H1 (cell line): ENCODE measurements at regions not wholly inside any gene's neighbourhood (a gene's known extent, or its start where the extent isn't known, plus 50 kb on each side); places are given as distances from the start of the nearest gene placed in this dataset.

Experiments
- CTCF ChIA-PET: fragments of 300-600 bp; sonication (Branson Sonifier 250); formaldehyde crosslinking; loops from one replicate; lab custom pipeline; 2021; ENCODE audit not compliant: partially characterized antibody; lab: Charles Lee
- POLR2A ChIA-PET: fragments of 300-600 bp; sonication (Branson Sonifier 250); formaldehyde crosslinking; loops from one replicate; lab custom pipeline; 2021; ENCODE audit warnings: inconsistent platforms; ENCODE audit not compliant: partially characterized antibody; lab: Charles Lee
- DNase-seq, 2 experiments: peaks; one replicate each; pipeline versions ENCODE4 v3.0.0 to v3.0.0-alpha.2; 2010 to 2022; ENCODE audit warnings: low spot score in 2 of 2, low read depth in 1 of 2, mixed read lengths in 1 of 2
- FAIRE-seq: peaks from 2 replicates; lab custom pipeline; 2011; peaks lifted over from hg19 to GRCh38; lab: Jason Lieb, UNC
- H2AFZ ChIP-seq: 2 replicates; pipeline ENCODE4 v1.8.1; 2012; ENCODE audit warnings: low read length, inconsistent platforms
- H2AK5ac ChIP-seq: 2 replicates; pipeline ENCODE4 v1.6.1; 2013; ENCODE audit warnings: low read depth, low read length
- H2BK120ac ChIP-seq: replicated peaks from 2 replicates; pipeline ENCODE3; 2013; ENCODE audit warnings: low read depth, low read length, inconsistent platforms
- H2BK12ac ChIP-seq: 2 replicates; pipeline ENCODE4 v1.6.1; 2013; ENCODE audit warnings: low read depth, low read length
- H2BK15ac ChIP-seq: 2 replicates; pipeline ENCODE4 v1.6.1; 2013; ENCODE audit warnings: low read length
- H2BK20ac ChIP-seq: 2 replicates; pipeline ENCODE4 v1.6.1; 2013; ENCODE audit warnings: low read length
- H2BK5ac ChIP-seq: 2 replicates; pipeline ENCODE4 v1.6.1; 2013; ENCODE audit warnings: low read depth, low read length
- H3K14ac ChIP-seq: 2 replicates; pipeline ENCODE4 v1.6.1; 2013; ENCODE audit warnings: inconsistent platforms; ENCODE audit not compliant: insufficient read length
- H3K18ac ChIP-seq: 2 replicates; pipeline ENCODE4 v1.6.1; 2013; ENCODE audit warnings: low read length; ENCODE audit errors: extremely low read depth
- H3K23ac ChIP-seq: 2 replicates; pipeline ENCODE4 v1.6.1; 2013; ENCODE audit warnings: inconsistent platforms; ENCODE audit not compliant: insufficient read length
- H3K23me2 ChIP-seq: 2 replicates; pipeline ENCODE4 v1.6.1; 2013; ENCODE audit warnings: low read depth, low read length
- H3K27ac ChIP-seq: 2 replicates; pipeline ENCODE4 v1.6.1; 2011; ENCODE audit warnings: low read depth, low read length, inconsistent platforms
- H3K27me3 ChIP-seq, 4 experiments: replicated peaks in 1 of 4; 1 replicate in 1 of 4; 2 replicates in 3 of 4; pipeline versions ENCODE4 v1.6.1 to v1.8.1; 2011 to 2013; ENCODE audit warnings: low read length in 3 of 4, mild to moderate bottlenecking in 3 of 4, inconsistent platforms in 2 of 4, mixed read lengths in 2 of 4, moderate library complexity in 1 of 4; ENCODE audit not compliant: control insufficient read depth in 3 of 4, insufficient read depth in 3 of 4; ENCODE audit errors: extremely low read depth in 1 of 4
- H3K36me3 ChIP-seq, 4 experiments: 2 replicates each; pipeline versions ENCODE4 v1.6.1 to v1.8.1; 2011 to 2013; ENCODE audit warnings: mild to moderate bottlenecking in 4 of 4, low read length in 3 of 4, moderate library complexity in 2 of 4, control low read depth in 1 of 4, inconsistent platforms in 1 of 4; ENCODE audit not compliant: insufficient read depth in 4 of 4, control insufficient read depth in 2 of 4
- H3K4ac ChIP-seq: replicated peaks from 2 replicates; pipeline ENCODE3; 2013; ENCODE audit warnings: low read length, low read depth, mixed read lengths, inconsistent platforms; ENCODE audit not compliant: insufficient read length
- H3K4me1 ChIP-seq, 4 experiments: replicated peaks in 1 of 4; 1 replicate in 1 of 4; 2 replicates in 3 of 4; pipeline versions ENCODE4 v1.6.1 to v1.8.1; 2011 to 2013; ENCODE audit warnings: low read length in 3 of 4, inconsistent platforms in 2 of 4, mixed read lengths in 1 of 4; ENCODE audit not compliant: insufficient read depth in 4 of 4, control insufficient read depth in 3 of 4
- H3K4me2 ChIP-seq, 2 experiments: 2 replicates each; pipeline versions ENCODE4 v1.6.1 to v1.8.1; 2011 to 2013; ENCODE audit warnings: low read depth in 2 of 2, low read length in 2 of 2, control low read depth in 1 of 2, inconsistent platforms in 1 of 2, mild to moderate bottlenecking in 1 of 2; ENCODE audit not compliant: insufficient read depth in 1 of 2
- H3K4me3 ChIP-seq, 4 experiments: fragments of 200-600, 300-600 bp in 1 of 4; sonication (generic), shearing (Covaris generic), sonication (Bioruptor Twin) in 1 of 4; 2 replicates each; pipeline versions ENCODE4 v1.5.1 to v1.8.1; 2011 to 2016; ENCODE audit warnings: low read length in 4 of 4, low read depth in 3 of 4, control low read depth in 2 of 4, inconsistent platforms in 2 of 4, mild to moderate bottlenecking in 2 of 4, mixed read lengths in 1 of 4, moderate library complexity in 1 of 4; ENCODE audit not compliant: insufficient read depth in 2 of 4; ENCODE audit errors: extremely low read depth in 1 of 4
- H3K56ac ChIP-seq: replicated peaks from 2 replicates; pipeline ENCODE3; 2013; ENCODE audit warnings: low read depth, mild to moderate bottlenecking, mixed read lengths, low read length, inconsistent platforms; ENCODE audit not compliant: insufficient read length
- H3K79me1 ChIP-seq: 2 replicates; pipeline ENCODE4 v1.6.1; 2013; ENCODE audit warnings: low read depth, low read length, control low read depth
- H3K79me2 ChIP-seq, 2 experiments: 2 replicates each; pipeline versions ENCODE4 v1.6.1 to v1.8.1; 2012 to 2013; ENCODE audit warnings: low read length in 2 of 2, mild to moderate bottlenecking in 2 of 2, inconsistent platforms in 1 of 2; ENCODE audit not compliant: insufficient read depth in 2 of 2, control insufficient read depth in 1 of 2
- H3K9ac ChIP-seq, 4 experiments: replicated peaks in 1 of 4; 1 replicate in 1 of 4; 2 replicates in 3 of 4; pipeline versions ENCODE4 v1.6.1 to v1.8.1; 2011 to 2013; ENCODE audit warnings: low read depth in 3 of 4, low read length in 3 of 4, control low read depth in 2 of 4, mild to moderate bottlenecking in 2 of 4, moderate library complexity in 2 of 4, inconsistent platforms in 1 of 4; ENCODE audit errors: extremely low read depth in 1 of 4
- H3K9me3 ChIP-seq, 2 experiments: 2 replicates each; pipeline versions ENCODE4 v1.6.1 to v1.8.1; 2012 to 2013; ENCODE audit warnings: mild to moderate bottlenecking in 2 of 2, moderate library complexity in 2 of 2, control low read depth in 1 of 2, inconsistent platforms in 1 of 2, low read depth in 1 of 2, low read length in 1 of 2, mixed read lengths in 1 of 2; ENCODE audit not compliant: insufficient read depth in 2 of 2
- H4K20me1 ChIP-seq, 2 experiments: replicated peaks in 1 of 2; 2 replicates each; pipeline versions ENCODE3 to v1.8.1; 2011 to 2013; ENCODE audit warnings: inconsistent platforms in 2 of 2, low read length in 2 of 2, mild to moderate bottlenecking in 1 of 2; ENCODE audit not compliant: insufficient read depth in 2 of 2, control insufficient read depth in 1 of 2
- H4K5ac ChIP-seq: 2 replicates; pipeline ENCODE4 v1.6.1; 2013; ENCODE audit warnings: low read length, low read depth, mixed read lengths, inconsistent platforms; ENCODE audit not compliant: insufficient read length
- H4K8ac ChIP-seq: 2 replicates; pipeline ENCODE4 v1.8.0; 2013; ENCODE audit warnings: mild to moderate bottlenecking, moderate library complexity, low read length, inconsistent platforms; ENCODE audit not compliant: insufficient read depth; ENCODE audit errors: extremely low read depth
- H4K91ac ChIP-seq: replicated peaks from 2 replicates; pipeline ENCODE3; 2013; ENCODE audit warnings: low read length, mixed read lengths, inconsistent platforms; ENCODE audit not compliant: insufficient read length
- BCL11A ChIP-seq, 2 experiments: IDR thresholded peaks; one replicate each; pipeline ENCODE4 v1.6.1; 2011; ENCODE audit warnings: low read depth in 2 of 2, low read length in 2 of 2, mild to moderate bottlenecking in 2 of 2
- HDAC2 ChIP-seq, 2 experiments: fragments of 300-600 bp in 1 of 2; sonication (generic) in 1 of 2; IDR thresholded peaks; 2 replicates each; pipeline ENCODE4 v1.6.1; 2011 to 2012; ENCODE audit warnings: low read depth in 2 of 2, low read length in 2 of 2, mild to moderate bottlenecking in 2 of 2, moderate library complexity in 2 of 2, borderline replicate concordance in 1 of 2, inconsistent platforms in 1 of 2
- KDM5A ChIP-seq: fragments of 200-600 bp; IDR thresholded peaks from 2 replicates; pipeline ENCODE4 v1.7.1; 2012; ENCODE audit warnings: mild to moderate bottlenecking, low read length, inconsistent platforms, mixed read lengths
- MAFK ChIP-seq: IDR thresholded peaks from 2 replicates; pipeline ENCODE4 v1.6.1; 2012; ENCODE audit warnings: low read depth, mild to moderate bottlenecking, improper control_type of control experiment, low read length
- NANOG ChIP-seq: IDR thresholded peaks from 2 replicates; pipeline ENCODE4 v1.6.1; 2011; ENCODE audit warnings: low read length, low read depth, mild to moderate bottlenecking, inconsistent platforms; ENCODE audit not compliant: insufficient read depth, poor library complexity, severe bottlenecking
- POU5F1 ChIP-seq: IDR thresholded peaks from 2 replicates; pipeline ENCODE4 v1.6.1; 2011; ENCODE audit warnings: low read depth, mild to moderate bottlenecking, low read length, moderate library complexity
- RXRA ChIP-seq: IDR thresholded peaks from 2 replicates; pipeline ENCODE4 v1.6.1; 2011; ENCODE audit warnings: low read depth, mild to moderate bottlenecking, low read length, moderate library complexity; ENCODE audit not compliant: insufficient read depth
- SAP30 ChIP-seq: fragments of 300-600 bp; sonication (generic); IDR thresholded peaks from 2 replicates; pipeline ENCODE4 v1.7.1; 2012; ENCODE audit warnings: low read length, moderate library complexity, mild to moderate bottlenecking, inconsistent platforms; ENCODE audit not compliant: insufficient read depth, insufficient replicate concordance
- SIRT6 ChIP-seq: IDR thresholded peaks from one replicate; pipeline ENCODE4 v1.7.1; 2012; ENCODE audit warnings: low read length, inconsistent platforms
- SP4 ChIP-seq: IDR thresholded peaks from 2 replicates; pipeline ENCODE4 v1.6.1; 2012; ENCODE audit warnings: low read length, inconsistent platforms
- SRF ChIP-seq: IDR thresholded peaks from 2 replicates; pipeline ENCODE4 v1.6.1; 2011; ENCODE audit warnings: mild to moderate bottlenecking, low read depth, low read length, moderate library complexity
- TAF7 ChIP-seq: optimal IDR thresholded peaks from 2 replicates; pipeline ENCODE3; 2011; ENCODE audit warnings: low read depth, mild to moderate bottlenecking, inconsistent platforms, low read length, moderate library complexity, borderline replicate concordance
- WGBS, 2 experiments: shearing (Covaris generic) in 1 of 2; methylation state at CpG; one replicate each; pipeline versions ENCODE4 v1.1.6 to v1.1.7; 2013 to 2015; ENCODE audit warnings: low lambda C conversion rate in 2 of 2, mixed read lengths in 2 of 2, inconsistent platforms in 1 of 2, low coverage in 1 of 2, missing lambda C conversion rate in 1 of 2; ENCODE audit not compliant: insufficient replicate concordance in 2 of 2, insufficient coverage in 1 of 2, insufficient read length in 1 of 2; ENCODE audit errors: extremely low coverage in 1 of 2, missing lambda C conversion rate in 1 of 2; 5-methylcytosine and 5-hydroxymethylcytosine counted together
- TF ChIP-seq, protein P1 (sequence below): IDR thresholded peaks from 2 replicates; pipeline ENCODE4 v1.6.1; 2011; ENCODE audit warnings: low read length, improper control_type of control experiment

DNA sequence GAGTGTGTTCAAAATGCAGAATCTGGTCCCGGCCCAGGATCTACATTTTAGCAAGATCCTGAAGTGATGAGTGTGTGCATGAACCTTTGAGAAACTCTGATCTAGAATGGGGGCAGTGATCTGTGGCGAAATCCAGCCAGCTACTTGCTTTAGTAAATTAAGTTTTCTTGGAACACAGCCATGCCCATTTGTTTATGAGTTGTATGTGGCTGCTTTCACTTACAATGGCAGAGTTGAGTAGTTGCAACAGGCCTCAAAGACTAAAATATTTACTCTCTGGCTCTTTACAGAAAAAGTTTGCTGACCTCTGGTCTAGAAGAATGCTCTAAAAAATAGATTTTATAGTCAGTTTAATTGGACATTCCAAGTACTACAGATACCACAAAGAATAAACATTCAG, 588.3 kb downstream of the BNC2 start:
- no peak overlapping the region for H2BK15ac ChIP-seq
- H3K27ac ChIP-seq = no peak overlapping the region
- H2BK5ac ChIP-seq = no peak overlapping the region
- no peak overlapping the region for H2BK20ac ChIP-seq
- H3K9me3 ChIP-seq = no peaks in the 10 kb centered on the region
- no peak overlapping the region for H3K56ac ChIP-seq
- no peak overlapping the region for H3K4me2 ChIP-seq
- DNase-seq (no peak), FAIRE-seq (no peak)
- H3K79me1 ChIP-seq = no peaks in the 10 kb centered on the region
- H2BK12ac ChIP-seq = no peak overlapping the region
- no peak overlapping the region for H3K4me3 ChIP-seq
- H3K4ac ChIP-seq = no peak overlapping the region
- no peak overlapping the region for H3K23ac ChIP-seq
- no peak overlapping the region for H3K18ac ChIP-seq
- no peaks in the 10 kb centered on the region for H3K36me3 ChIP-seq
- no peaks in the 10 kb centered on the region for H4K20me1 ChIP-seq
- no peak overlapping the region for H3K9ac ChIP-seq
- H3K4me1 ChIP-seq = no peaks in the 10 kb centered on the region
- H4K5ac ChIP-seq = no peak overlapping the region
- H3K79me2 ChIP-seq = no peaks in the 10 kb centered on the region
- H2AFZ ChIP-seq = no peak overlapping the region
- no peak overlapping the region for H4K91ac ChIP-seq
- H4K8ac ChIP-seq = no peak overlapping the region
- H3K14ac ChIP-seq = no peak overlapping the region
- no peak overlapping the region for H2AK5ac ChIP-seq
- no peak overlapping the region for H2BK120ac ChIP-seq
- H3K27me3 ChIP-seq = no peaks in the 10 kb centered on the region
- CTCF ChIA-PET = interaction anchor here (1.4 to 4.4 kb wide), 4 partner anchors 15 to 27 kb away, joined by 3 to 21 read pairs (median 4); no protein-coding TSS in a partner anchor
- H3K23me2 ChIP-seq = no peaks in the 10 kb centered on the region
- 63% methylated on average over 2 of the region's 2 CpGs; no CpG with 5 or more reads in 1 of the 2 experiments for WGBS, 2 experiments
- POLR2A ChIA-PET = no interaction called here
- TF ChIP-seq, protein P1, sequence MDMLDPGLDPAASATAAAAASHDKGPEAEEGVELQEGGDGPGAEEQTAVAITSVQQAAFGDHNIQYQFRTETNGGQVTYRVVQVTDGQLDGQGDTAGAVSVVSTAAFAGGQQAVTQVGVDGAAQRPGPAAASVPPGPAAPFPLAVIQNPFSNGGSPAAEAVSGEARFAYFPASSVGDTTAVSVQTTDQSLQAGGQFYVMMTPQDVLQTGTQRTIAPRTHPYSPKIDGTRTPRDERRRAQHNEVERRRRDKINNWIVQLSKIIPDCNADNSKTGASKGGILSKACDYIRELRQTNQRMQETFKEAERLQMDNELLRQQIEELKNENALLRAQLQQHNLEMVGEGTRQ = no peak
- TF ChIP-seq TAF7 = no peak
- TF ChIP-seq SRF = no peak
- TF ChIP-seq SP4 = no peak
- TF ChIP-seq BCL11A (IDR thresholded peaks at IDR 0.05; ENCODE audit: low read depth in 2 of 2, low read length in 2 of 2) = no peak
- TF ChIP-seq HDAC2 (IDR thresholded peaks at IDR 0.05; ENCODE audit: borderline replicate concordance in 1 of 2, low read depth in 2 of 2, low read length in 2 of 2) = no peak
- TF ChIP-seq SAP30 = no peak
- TF ChIP-seq RXRA = no peak
- no peak for TF ChIP-seq POU5F1
- no peak for TF ChIP-seq MAFK
- TF ChIP-seq SIRT6 = no peak
- no peak for TF ChIP-seq NANOG
- TF ChIP-seq KDM5A = no peak
